ENCODE measurements at regions not wholly inside any gene's neighbourhood (a gene's known extent, or its start where the extent isn't known, plus 50 kb on each side); places are given as distances from the start of the nearest gene placed in this dataset.

GRCh38 chr6:54574671-54575070 lies 266.4 kb downstream of the TINAG start:
- no peak for DNase-seq (ENCODE audit: low read depth, low spot score)
- Histone ChIP-seq H3K27me3 (ENCODE audit: control insufficient read depth, insufficient read depth, low read length) (no peaks in the 10 kb centered on the region), H3K27ac (ENCODE audit: low read depth, low read length) (no peak overlapping the region), H3K9me3 (ENCODE audit: control insufficient read depth, insufficient read depth, low read length) (no peaks in the 10 kb centered on the region), H3K4me3 (ENCODE audit: low read depth, low read length) (no peak overlapping the region)
- POLR2A ChIA-PET, result no interaction called here
- CTCF ChIA-PET, result no interaction called here
- TF ChIP-seq, protein P1, sequence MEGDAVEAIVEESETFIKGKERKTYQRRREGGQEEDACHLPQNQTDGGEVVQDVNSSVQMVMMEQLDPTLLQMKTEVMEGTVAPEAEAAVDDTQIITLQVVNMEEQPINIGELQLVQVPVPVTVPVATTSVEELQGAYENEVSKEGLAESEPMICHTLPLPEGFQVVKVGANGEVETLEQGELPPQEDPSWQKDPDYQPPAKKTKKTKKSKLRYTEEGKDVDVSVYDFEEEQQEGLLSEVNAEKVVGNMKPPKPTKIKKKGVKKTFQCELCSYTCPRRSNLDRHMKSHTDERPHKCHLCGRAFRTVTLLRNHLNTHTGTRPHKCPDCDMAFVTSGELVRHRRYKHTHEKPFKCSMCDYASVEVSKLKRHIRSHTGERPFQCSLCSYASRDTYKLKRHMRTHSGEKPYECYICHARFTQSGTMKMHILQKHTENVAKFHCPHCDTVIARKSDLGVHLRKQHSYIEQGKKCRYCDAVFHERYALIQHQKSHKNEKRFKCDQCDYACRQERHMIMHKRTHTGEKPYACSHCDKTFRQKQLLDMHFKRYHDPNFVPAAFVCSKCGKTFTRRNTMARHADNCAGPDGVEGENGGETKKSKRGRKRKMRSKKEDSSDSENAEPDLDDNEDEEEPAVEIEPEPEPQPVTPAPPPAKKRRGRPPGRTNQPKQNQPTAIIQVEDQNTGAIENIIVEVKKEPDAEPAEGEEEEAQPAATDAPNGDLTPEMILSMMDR (IDR thresholded peaks at IDR 0.05; ENCODE audit: low read depth, low read length), result no peak

- Histone ChIP-seq H3K27ac (ENCODE audit: low read depth, low read length) (no peak overlapping the region), H3K4me3 (ENCODE audit: low read depth, low read length) (no peak overlapping the region), H3K27me3 (ENCODE audit: control insufficient read depth, insufficient read depth, low read length) (no peaks in the 10 kb centered on the region), H3K9me3 (ENCODE audit: control insufficient read depth, insufficient read depth, low read length) (no peaks in the 10 kb centered on the region)
- POLR2A ChIA-PET, result no interaction called here
- CTCF ChIA-PET, result no interaction called here
- DNase-seq (ENCODE audit: low read depth, low spot score), result no peak
- TF ChIP-seq, protein P1 (IDR thresholded peaks at IDR 0.05; ENCODE audit: low read depth, low read length), result no peak
Measured at GRCh38 chr6:54578261-54578660, 268.3 kb upstream of the FAM83B start.

- no peak for DNase-seq (ENCODE audit: low read depth, low spot score)
- H3K4me3 ChIP-seq (ENCODE audit: low read depth, low read length), result no peak overlapping the region
- no peak overlapping the region for H3K27ac ChIP-seq (ENCODE audit: low read depth, low read length)
- CTCF ChIA-PET, result no interaction called here
- no peaks in the 10 kb centered on the region for H3K27me3 ChIP-seq (ENCODE audit: control insufficient read depth, insufficient read depth, low read length)
- POLR2A ChIA-PET, result no interaction called here
- H3K9me3 ChIP-seq (ENCODE audit: control insufficient read depth, insufficient read depth, low read length), result no peaks in the 10 kb centered on the region
- TF ChIP-seq, protein P1 (IDR thresholded peaks at IDR 0.05; ENCODE audit: low read depth, low read length), result no peak
Measured at GRCh38 chr6:54579011-54579410, 267.6 kb upstream of the FAM83B start.

DNA sequence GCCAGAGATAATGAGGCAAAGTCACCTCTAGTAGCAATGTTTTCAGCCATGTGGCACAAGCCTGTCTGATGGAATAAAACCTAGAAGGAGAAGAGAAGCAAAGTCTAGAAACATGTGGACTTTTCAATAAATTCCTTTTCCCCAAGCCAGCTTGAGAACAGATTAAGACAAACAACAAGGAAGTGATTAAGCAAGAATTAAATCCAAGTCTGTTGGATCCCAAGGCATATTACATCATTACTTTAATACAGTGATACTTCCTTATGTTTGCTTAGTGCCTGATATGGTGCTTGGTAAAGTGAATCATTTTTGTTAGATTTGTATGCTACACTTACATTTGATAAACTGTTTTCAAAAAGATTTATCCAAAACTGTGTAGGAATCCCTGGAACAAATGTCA lies 260.3 kb upstream of the FAM83B start:
- Histone ChIP-seq H3K4me3 (ENCODE audit: low read depth, low read length) (no peak overlapping the region), H3K27ac (ENCODE audit: low read depth, low read length) (no peak overlapping the region), H3K27me3 (ENCODE audit: control insufficient read depth, insufficient read depth, low read length) (no peaks in the 10 kb centered on the region), H3K9me3 (ENCODE audit: control insufficient read depth, insufficient read depth, low read length) (no peaks in the 10 kb centered on the region)
- DNase-seq (ENCODE audit: low read depth, low spot score), result no peak
- POLR2A ChIA-PET, result no interaction called here
- TF ChIP-seq, protein P1 (IDR thresholded peaks at IDR 0.05; ENCODE audit: low read depth, low read length), result no peak
- CTCF ChIA-PET, result interaction anchor here (1.1 to 1.2 kb wide), 2 partner anchors 10 to 131 kb away, joined by 3 read pairs; no protein-coding TSS in a partner anchor

DNA sequence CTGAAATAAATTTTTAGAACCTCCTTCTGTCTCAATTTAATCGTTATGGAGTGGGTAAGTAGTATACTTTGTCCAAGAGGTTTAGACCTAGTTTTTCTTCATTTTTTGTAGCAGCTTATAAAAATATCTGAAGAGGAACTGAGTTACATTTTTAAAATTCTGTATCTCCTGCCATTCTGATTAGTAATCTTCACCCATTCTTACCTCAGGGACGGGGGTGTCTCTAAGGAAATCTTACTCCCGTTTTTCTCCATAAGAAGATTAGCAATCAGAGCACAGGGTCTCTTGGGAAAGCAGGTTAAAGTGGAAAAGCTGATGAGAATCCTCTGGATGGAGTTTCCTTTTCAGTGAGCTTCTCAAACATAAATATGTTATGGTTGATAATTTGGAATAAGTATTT lies 259.3 kb upstream of the FAM83B start:
- H3K4me3 ChIP-seq (ENCODE audit: low read depth, low read length), result no peak overlapping the region
- ChIA-PET POLR2A (no interaction called here), CTCF (interaction anchor here (1.1 to 1.6 kb wide), 4 partner anchors 9 to 868 kb away, joined by 3 read pairs; no protein-coding TSS in a partner anchor)
- H3K27me3 ChIP-seq (ENCODE audit: control insufficient read depth, insufficient read depth, low read length), result no peaks in the 10 kb centered on the region
- TF ChIP-seq, protein P1 (IDR thresholded peaks at IDR 0.05; ENCODE audit: low read depth, low read length), result no peak
- H3K9me3 ChIP-seq (ENCODE audit: control insufficient read depth, insufficient read depth, low read length), result no peaks in the 10 kb centered on the region
- no peak overlapping the region for H3K27ac ChIP-seq (ENCODE audit: low read depth, low read length)
- DNase-seq (ENCODE audit: low read depth, low spot score), result no peak

Data from AG04450 (cell line).